ENCODE measurements at regions not wholly inside any gene's neighbourhood (a gene's known extent, or its start where the extent isn't known, plus 50 kb on each side); places are given as distances from the start of the nearest gene placed in this dataset.
A peak's percentile ranks its signal among the peaks of the same experiment; 100 is the strongest.

DNA sequence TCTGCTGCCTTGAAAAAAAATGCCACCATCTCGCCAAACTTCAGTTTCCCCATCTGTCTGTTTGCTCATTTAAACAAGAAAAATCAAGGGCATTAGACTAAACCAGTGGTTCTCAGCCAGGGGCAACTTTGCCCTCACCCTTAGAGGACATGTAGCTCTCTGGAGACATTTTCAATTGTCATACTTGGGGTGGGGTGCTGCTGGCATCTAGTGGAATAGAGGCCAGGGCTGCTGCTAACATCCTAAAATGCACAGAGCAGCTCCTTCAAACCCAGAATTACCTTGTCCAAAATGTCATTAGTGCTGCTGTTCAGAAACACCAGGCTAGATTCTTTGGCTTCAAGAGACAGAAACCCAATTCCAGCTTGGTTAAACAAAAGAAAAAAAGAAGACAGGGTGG, 71.1 kb upstream of the FOXE1 start:
- Histone ChIP-seq H3K4me2 (ENCODE audit: low read length) (no peak overlapping the region), H3K4me3 (ENCODE audit: insufficient read depth, low read depth, low read length) (no peak overlapping the region), H2AFZ (ENCODE audit: low read depth, low read length) (no peak overlapping the region), H3K27me3 (ENCODE audit: insufficient read depth, low read length) (peaks cover 4% of the 10 kb centered on the region), H3K9ac (ENCODE audit: low read length) (no peak overlapping the region), H3K9me3 (ENCODE audit: insufficient read depth, low read depth, low read length) (peaks cover 3% of the 10 kb centered on the region), H3K27ac (ENCODE audit: low read depth, low read length) (no peak overlapping the region), H3K4me1 (ENCODE audit: insufficient read depth, low read length) (no peaks in the 10 kb centered on the region), H3K79me2 (ENCODE audit: insufficient read depth, low read length) (no peaks in the 10 kb centered on the region), H3K36me3 (ENCODE audit: insufficient read depth, low read length) (no peaks in the 10 kb centered on the region), H4K20me1 (ENCODE audit: insufficient read depth, low read length) (no peaks in the 10 kb centered on the region)
- Mint-ChIP-seq H3K27ac (ENCODE audit: unreplicated experiment) (no peak overlapping the region), H3K4me1 (ENCODE audit: low read depth, unreplicated experiment) (peaks cover 5% of the 10 kb centered on the region), H3K36me3 (ENCODE audit: low read depth, unreplicated experiment) (peaks cover 2% of the 10 kb centered on the region), H3K4me3 (ENCODE audit: unreplicated experiment) (no peak overlapping the region), H3K27me3 (ENCODE audit: low read depth, unreplicated experiment) (peaks cover 4% of the 10 kb centered on the region), H3K9me3 (ENCODE audit: unreplicated experiment) (peaks cover 11% of the 10 kb centered on the region)
- no peak for FAIRE-seq
- TF ChIP-seq, protein P1, sequence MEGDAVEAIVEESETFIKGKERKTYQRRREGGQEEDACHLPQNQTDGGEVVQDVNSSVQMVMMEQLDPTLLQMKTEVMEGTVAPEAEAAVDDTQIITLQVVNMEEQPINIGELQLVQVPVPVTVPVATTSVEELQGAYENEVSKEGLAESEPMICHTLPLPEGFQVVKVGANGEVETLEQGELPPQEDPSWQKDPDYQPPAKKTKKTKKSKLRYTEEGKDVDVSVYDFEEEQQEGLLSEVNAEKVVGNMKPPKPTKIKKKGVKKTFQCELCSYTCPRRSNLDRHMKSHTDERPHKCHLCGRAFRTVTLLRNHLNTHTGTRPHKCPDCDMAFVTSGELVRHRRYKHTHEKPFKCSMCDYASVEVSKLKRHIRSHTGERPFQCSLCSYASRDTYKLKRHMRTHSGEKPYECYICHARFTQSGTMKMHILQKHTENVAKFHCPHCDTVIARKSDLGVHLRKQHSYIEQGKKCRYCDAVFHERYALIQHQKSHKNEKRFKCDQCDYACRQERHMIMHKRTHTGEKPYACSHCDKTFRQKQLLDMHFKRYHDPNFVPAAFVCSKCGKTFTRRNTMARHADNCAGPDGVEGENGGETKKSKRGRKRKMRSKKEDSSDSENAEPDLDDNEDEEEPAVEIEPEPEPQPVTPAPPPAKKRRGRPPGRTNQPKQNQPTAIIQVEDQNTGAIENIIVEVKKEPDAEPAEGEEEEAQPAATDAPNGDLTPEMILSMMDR (IDR thresholded peaks at IDR 0.05; ENCODE audit: insufficient read depth, low read depth, low read length): no peak
- no peak for TF ChIP-seq EZH2 (IDR thresholded peaks at IDR 0.05; ENCODE audit: insufficient read depth, low read length)
- DNase-seq (ENCODE audit: low read depth): no peak

DNA sequence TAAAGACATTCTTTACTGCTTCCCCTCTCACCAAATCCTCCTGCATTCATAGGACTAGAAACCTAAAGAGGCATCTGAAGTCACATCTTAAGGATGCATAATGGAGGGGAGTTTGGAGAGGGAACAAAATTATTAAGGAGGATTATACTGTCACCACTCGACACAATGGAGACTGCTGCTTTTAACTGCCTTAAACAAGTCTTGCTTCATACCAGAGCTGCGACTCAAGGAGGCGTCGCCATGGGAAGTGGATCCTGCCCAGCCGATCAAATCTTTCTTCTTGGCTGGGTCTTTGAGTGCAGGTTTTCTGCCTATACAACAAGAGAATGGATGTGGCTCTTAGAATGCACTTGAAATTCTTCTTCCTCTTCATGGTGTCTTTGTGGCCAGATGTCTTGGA, 66.7 kb upstream of the FOXE1 start:
- Mint-ChIP-seq H3K4me3 (ENCODE audit: unreplicated experiment) (no peak overlapping the region), H3K4me1 (ENCODE audit: low read depth, unreplicated experiment) (peaks cover 10% of the 10 kb centered on the region), H3K36me3 (ENCODE audit: low read depth, unreplicated experiment) (peaks cover 2% of the 10 kb centered on the region), H3K27ac (ENCODE audit: unreplicated experiment) (peak overlapping the region; percentile 72), H3K9me3 (ENCODE audit: unreplicated experiment) (peaks cover 8% of the 10 kb centered on the region), H3K27me3 (ENCODE audit: low read depth, unreplicated experiment) (peaks cover 4% of the 10 kb centered on the region)
- Histone ChIP-seq H3K9me3 (ENCODE audit: insufficient read depth, low read depth, low read length) (no peaks in the 10 kb centered on the region), H2AFZ (ENCODE audit: low read depth, low read length) (no peak overlapping the region), H4K20me1 (ENCODE audit: insufficient read depth, low read length) (no peaks in the 10 kb centered on the region), H3K27ac (ENCODE audit: low read depth, low read length) (no peak overlapping the region), H3K79me2 (ENCODE audit: insufficient read depth, low read length) (no peaks in the 10 kb centered on the region), H3K4me2 (ENCODE audit: low read length) (no peak overlapping the region), H3K4me1 (ENCODE audit: insufficient read depth, low read length) (no peaks in the 10 kb centered on the region), H3K4me3 (ENCODE audit: insufficient read depth, low read depth, low read length) (no peak overlapping the region), H3K9ac (ENCODE audit: low read length) (no peak overlapping the region), H3K27me3 (ENCODE audit: insufficient read depth, low read length) (peaks cover 4% of the 10 kb centered on the region), H3K36me3 (ENCODE audit: insufficient read depth, low read length) (no peaks in the 10 kb centered on the region)
- TF ChIP-seq, protein P1 (IDR thresholded peaks at IDR 0.05; ENCODE audit: insufficient read depth, low read depth, low read length): no peak
- TF ChIP-seq EZH2 (IDR thresholded peaks at IDR 0.05; ENCODE audit: insufficient read depth, low read length): no peak
- DNase-seq (ENCODE audit: low read depth) (no peak), FAIRE-seq (no peak)

DNA sequence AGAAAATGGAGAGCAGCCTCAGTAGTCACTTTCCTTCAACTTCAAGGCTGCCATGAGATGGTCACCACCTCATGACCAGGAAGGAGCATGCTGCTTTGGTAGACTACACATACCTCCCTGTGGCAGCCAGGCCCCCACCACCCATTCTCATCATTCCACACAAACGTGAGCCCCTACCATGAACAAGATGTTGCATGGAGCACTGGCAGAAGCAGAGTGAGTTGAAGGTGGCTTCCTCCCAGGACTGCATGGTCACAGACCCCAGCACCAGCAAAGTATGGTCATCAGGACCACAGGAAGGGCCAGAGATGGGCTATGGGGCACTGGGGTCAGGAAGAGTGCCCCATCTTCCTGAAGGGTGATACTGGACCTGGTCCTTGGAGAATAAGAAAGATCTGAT, 65.5 kb upstream of the FOXE1 start:
- Histone ChIP-seq H3K27ac (ENCODE audit: low read depth, low read length) (no peak overlapping the region), H3K4me1 (ENCODE audit: insufficient read depth, low read length) (no peaks in the 10 kb centered on the region), H3K79me2 (ENCODE audit: insufficient read depth, low read length) (no peaks in the 10 kb centered on the region), H3K4me2 (ENCODE audit: low read length) (no peak overlapping the region), H4K20me1 (ENCODE audit: insufficient read depth, low read length) (no peaks in the 10 kb centered on the region), H3K4me3 (ENCODE audit: insufficient read depth, low read depth, low read length) (no peak overlapping the region), H3K9ac (ENCODE audit: low read length) (no peak overlapping the region), H3K9me3 (ENCODE audit: insufficient read depth, low read depth, low read length) (no peaks in the 10 kb centered on the region), H3K27me3 (ENCODE audit: insufficient read depth, low read length) (peaks cover 8% of the 10 kb centered on the region), H2AFZ (ENCODE audit: low read depth, low read length) (no peak overlapping the region), H3K36me3 (ENCODE audit: insufficient read depth, low read length) (no peaks in the 10 kb centered on the region)
- Mint-ChIP-seq H3K9me3 (ENCODE audit: unreplicated experiment) (peaks cover 8% of the 10 kb centered on the region), H3K4me3 (ENCODE audit: unreplicated experiment) (no peak overlapping the region), H3K36me3 (ENCODE audit: low read depth, unreplicated experiment) (peaks cover 2% of the 10 kb centered on the region), H3K27me3 (ENCODE audit: low read depth, unreplicated experiment) (peaks cover 3% of the 10 kb centered on the region), H3K4me1 (ENCODE audit: low read depth, unreplicated experiment) (peaks cover 10% of the 10 kb centered on the region), H3K27ac (ENCODE audit: unreplicated experiment) (no peak overlapping the region)
- TF ChIP-seq, protein P1 (IDR thresholded peaks at IDR 0.05; ENCODE audit: insufficient read depth, low read depth, low read length): no peak
- no peak for TF ChIP-seq EZH2 (IDR thresholded peaks at IDR 0.05; ENCODE audit: insufficient read depth, low read length)
- DNase-seq (ENCODE audit: low read depth) (no peak), FAIRE-seq (no peak)

All from astrocyte (in vitro differentiated cells and primary cell).